ENCODE measurements at regions not wholly inside any gene's neighbourhood (a gene's known extent, or its start where the extent isn't known, plus 50 kb on each side); places are given as distances from the start of the nearest gene placed in this dataset.

DNA sequence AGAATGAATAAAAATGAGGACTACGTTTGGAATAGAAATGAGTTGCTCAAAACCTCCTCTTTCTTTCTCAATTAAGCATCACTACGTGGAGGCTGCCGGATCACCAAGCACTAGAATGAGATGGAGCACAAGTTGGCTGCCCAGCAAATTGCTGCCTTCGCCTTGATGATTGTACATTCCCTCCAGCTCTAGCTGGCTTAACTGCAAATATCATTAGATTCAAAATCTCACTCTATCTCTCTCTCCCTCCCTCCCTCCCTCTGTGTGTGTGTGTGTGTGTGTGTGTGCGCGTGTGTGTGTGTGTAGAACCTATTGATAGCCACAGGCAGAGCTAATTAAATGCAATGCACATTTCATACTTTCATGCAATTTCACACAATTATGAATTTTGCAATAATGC, 310.7 kb upstream of the CDH4 start:
- H3K4me1 ChIP-seq = no peaks in the 10 kb centered on the region
- intact Hi-C loops (cut with DNase I) = no loop called here
- H3K4me3 ChIP-seq = no peak overlapping the region
- H3K36me3 ChIP-seq = no peaks in the 10 kb centered on the region
- H3K9me3 ChIP-seq = no peaks in the 10 kb centered on the region
- no peak for ATAC-seq
- no peak for DNase-seq
- H3K27me3 ChIP-seq (ENCODE audit: low read depth) = no peaks in the 10 kb centered on the region
- H3K27ac ChIP-seq = no peak overlapping the region
- TF ChIP-seq, protein P1, sequence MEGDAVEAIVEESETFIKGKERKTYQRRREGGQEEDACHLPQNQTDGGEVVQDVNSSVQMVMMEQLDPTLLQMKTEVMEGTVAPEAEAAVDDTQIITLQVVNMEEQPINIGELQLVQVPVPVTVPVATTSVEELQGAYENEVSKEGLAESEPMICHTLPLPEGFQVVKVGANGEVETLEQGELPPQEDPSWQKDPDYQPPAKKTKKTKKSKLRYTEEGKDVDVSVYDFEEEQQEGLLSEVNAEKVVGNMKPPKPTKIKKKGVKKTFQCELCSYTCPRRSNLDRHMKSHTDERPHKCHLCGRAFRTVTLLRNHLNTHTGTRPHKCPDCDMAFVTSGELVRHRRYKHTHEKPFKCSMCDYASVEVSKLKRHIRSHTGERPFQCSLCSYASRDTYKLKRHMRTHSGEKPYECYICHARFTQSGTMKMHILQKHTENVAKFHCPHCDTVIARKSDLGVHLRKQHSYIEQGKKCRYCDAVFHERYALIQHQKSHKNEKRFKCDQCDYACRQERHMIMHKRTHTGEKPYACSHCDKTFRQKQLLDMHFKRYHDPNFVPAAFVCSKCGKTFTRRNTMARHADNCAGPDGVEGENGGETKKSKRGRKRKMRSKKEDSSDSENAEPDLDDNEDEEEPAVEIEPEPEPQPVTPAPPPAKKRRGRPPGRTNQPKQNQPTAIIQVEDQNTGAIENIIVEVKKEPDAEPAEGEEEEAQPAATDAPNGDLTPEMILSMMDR (IDR thresholded peaks at IDR 0.05) = no peak

DNA sequence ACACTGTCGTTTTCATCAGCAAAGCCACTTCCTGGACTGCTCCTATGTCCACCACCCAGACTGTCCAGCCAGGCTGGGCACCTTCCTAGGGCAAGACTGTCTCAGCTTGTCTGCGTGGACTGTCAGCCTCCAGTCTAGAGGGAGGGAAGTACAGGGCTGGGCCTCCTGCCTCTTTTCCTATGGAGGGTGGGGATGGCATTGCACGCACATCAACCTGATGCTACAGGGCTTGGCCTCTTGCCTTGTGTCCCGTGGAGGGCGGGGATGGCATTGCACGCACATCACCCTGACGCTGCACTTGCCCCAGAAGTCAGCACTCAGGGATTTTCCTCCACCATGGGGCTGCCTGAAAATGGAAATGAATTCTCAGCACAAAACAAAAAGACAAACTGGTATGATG, 304.2 kb upstream of the CDH4 start:
- ATAC-seq (no peak), DNase-seq (no peak)
- Histone ChIP-seq H3K4me3 (no peak overlapping the region), H3K4me1 (no peaks in the 10 kb centered on the region), H3K27ac (no peak overlapping the region), H3K27me3 (ENCODE audit: low read depth) (no peaks in the 10 kb centered on the region), H3K36me3 (no peaks in the 10 kb centered on the region), H3K9me3 (no peaks in the 10 kb centered on the region)
- intact Hi-C loops (cut with DNase I) = no loop called here
- TF ChIP-seq, protein P1 (IDR thresholded peaks at IDR 0.05) = no peak

DNA sequence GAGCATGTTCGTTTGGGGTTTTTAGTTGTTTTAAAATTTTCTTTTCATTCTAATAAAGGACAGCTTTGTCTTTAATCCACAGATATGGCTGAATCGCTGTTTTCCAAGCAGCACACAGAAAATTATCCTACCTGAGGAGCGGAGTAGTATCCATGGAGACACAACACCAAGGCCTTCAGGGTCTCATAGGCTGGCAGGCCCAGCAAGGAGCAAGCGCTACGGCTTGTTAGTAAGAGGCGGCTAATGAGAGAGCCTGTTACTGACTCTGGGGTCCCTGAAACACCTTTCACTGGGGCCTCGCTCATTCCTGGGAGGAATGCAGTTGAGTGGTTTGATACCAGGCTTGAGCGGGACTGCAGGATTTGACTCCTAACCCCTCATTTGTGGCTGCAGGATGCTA, 303.8 kb upstream of the CDH4 start:
- H3K4me1 ChIP-seq = no peaks in the 10 kb centered on the region
- H3K4me3 ChIP-seq = no peak overlapping the region
- DNase-seq (no peak), ATAC-seq (no peak)
- no peaks in the 10 kb centered on the region for H3K9me3 ChIP-seq
- H3K36me3 ChIP-seq = no peaks in the 10 kb centered on the region
- intact Hi-C loops (cut with DNase I) = no loop called here
- TF ChIP-seq, protein P1 (IDR thresholded peaks at IDR 0.05) = no peak
- no peak overlapping the region for H3K27ac ChIP-seq
- H3K27me3 ChIP-seq (ENCODE audit: low read depth) = no peaks in the 10 kb centered on the region

DNA sequence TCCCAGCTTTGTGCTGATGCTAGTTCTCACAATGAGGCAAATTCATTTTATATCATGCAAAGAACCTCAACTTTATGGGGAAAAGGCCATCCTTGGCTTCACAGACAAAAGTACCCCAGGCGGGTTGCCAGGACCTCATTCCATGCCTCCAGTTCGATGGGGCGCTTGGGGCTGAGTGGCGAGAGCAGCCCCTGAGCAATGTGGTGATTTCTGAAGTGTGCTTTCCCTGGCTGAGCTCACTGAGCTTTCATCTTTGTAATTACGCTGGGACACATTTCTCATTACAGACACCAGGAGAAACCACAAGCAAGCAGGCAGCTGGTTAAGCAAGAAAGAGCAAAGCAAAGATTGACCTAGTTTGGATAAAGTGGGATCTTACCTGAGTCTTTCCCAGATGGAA, 301.5 kb upstream of the CDH4 start:
- H3K27ac ChIP-seq = no peak overlapping the region
- H3K4me3 ChIP-seq = no peak overlapping the region
- no peaks in the 10 kb centered on the region for H3K27me3 ChIP-seq (ENCODE audit: low read depth)
- H3K36me3 ChIP-seq = no peaks in the 10 kb centered on the region
- no peaks in the 10 kb centered on the region for H3K4me1 ChIP-seq
- intact Hi-C loops (cut with DNase I) = no loop called here
- DNase-seq (no peak), ATAC-seq (no peak)
- TF ChIP-seq, protein P1 (IDR thresholded peaks at IDR 0.05) = no peak
- no peaks in the 10 kb centered on the region for H3K9me3 ChIP-seq

DNA sequence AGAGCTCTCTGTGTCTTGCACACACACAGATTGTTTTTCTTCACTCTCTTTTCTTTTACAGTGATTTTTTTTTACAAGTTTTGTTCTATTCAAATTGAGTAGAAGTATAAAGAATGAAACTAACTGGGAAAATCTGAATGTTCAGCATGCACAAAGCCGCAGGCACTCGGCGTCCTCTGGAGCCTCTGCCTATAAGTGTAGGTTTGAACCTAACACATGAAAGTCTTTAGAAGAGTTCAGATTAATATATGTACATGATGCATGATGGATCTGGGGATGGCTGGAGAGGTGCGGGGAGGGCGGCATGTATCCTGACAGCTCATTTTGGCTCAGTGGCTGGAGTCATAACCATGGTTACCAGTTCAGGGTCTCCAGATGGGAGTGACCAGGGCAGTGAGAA, 301.1 kb upstream of the CDH4 start:
- TF ChIP-seq, protein P1 (IDR thresholded peaks at IDR 0.05) = no peak
- Histone ChIP-seq H3K9me3 (no peaks in the 10 kb centered on the region), H3K27ac (no peak overlapping the region), H3K4me1 (no peaks in the 10 kb centered on the region), H3K4me3 (no peak overlapping the region), H3K36me3 (no peaks in the 10 kb centered on the region), H3K27me3 (ENCODE audit: low read depth) (no peaks in the 10 kb centered on the region)
- intact Hi-C loops (cut with DNase I) = no loop called here
- DNase-seq (no peak), ATAC-seq (no peak)

DNA sequence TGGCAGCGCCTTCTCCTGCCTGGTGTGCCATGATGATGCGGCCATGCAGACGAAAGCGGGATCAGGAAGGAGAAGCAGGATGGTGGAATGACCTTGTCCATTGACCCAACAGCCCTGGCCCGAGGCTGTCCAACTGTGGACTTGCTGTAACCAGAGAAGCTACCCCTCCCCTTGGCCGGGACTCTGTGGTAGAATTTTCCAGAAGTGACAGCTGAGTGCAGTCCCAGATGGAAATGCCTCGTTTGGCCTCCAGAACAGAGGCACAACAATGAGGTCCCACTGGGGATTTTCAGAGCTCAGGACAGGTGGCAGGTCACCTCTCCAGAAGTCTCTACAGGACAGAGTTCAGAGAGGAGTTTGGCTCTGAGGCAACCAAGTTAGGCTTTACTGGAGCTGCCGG, 299.2 kb upstream of the CDH4 start:
- H3K9me3 ChIP-seq = no peaks in the 10 kb centered on the region
- no peak for DNase-seq
- no peak overlapping the region for H3K4me3 ChIP-seq
- no peaks in the 10 kb centered on the region for H3K4me1 ChIP-seq
- no peaks in the 10 kb centered on the region for H3K36me3 ChIP-seq
- no peak overlapping the region for H3K27ac ChIP-seq
- H3K27me3 ChIP-seq (ENCODE audit: low read depth) = no peaks in the 10 kb centered on the region
- intact Hi-C loops (cut with DNase I) = no loop called here
- TF ChIP-seq, protein P1 (IDR thresholded peaks at IDR 0.05) = no peak
- no peak for ATAC-seq
